Skeletal muscle tissue (tissue), 3 donors: ENCODE measurements at regions not wholly inside any gene's neighbourhood (a gene's known extent, or its start where the extent isn't known, plus 50 kb on each side); places are given as distances from the start of the nearest gene placed in this dataset.
A peak's percentile ranks its signal among the peaks of the same experiment; 100 is the strongest.

Experiments
- H3K27ac ChIP-seq: one replicate; pipeline ENCODE4 v1.7.0; 2013; ENCODE audit warnings: mild to moderate bottlenecking, low read depth, low read length, inconsistent platforms
- H3K27me3 ChIP-seq, 3 donors: one replicate each; pipeline ENCODE4 v1.7.0; 2013; ENCODE audit warnings: low read length in 3 of 3; ENCODE audit not compliant: control insufficient read depth in 3 of 3, insufficient read depth in 3 of 3
- H3K36me3 ChIP-seq, 3 donors: one replicate each; pipeline ENCODE4 v1.7.0; 2013; ENCODE audit warnings: low read length in 3 of 3; ENCODE audit not compliant: control insufficient read depth in 3 of 3, insufficient read depth in 3 of 3
- H3K4me1 ChIP-seq, 3 donors: one replicate each; pipeline ENCODE4 v1.7.0; 2013; ENCODE audit warnings: low read length in 3 of 3, mild to moderate bottlenecking in 3 of 3; ENCODE audit not compliant: control insufficient read depth in 3 of 3, insufficient read depth in 3 of 3
- H3K4me3 ChIP-seq, 3 donors: one replicate each; pipeline ENCODE4 v1.7.0; 2013; ENCODE audit warnings: low read length in 3 of 3
- H3K9ac ChIP-seq, 3 donors: one replicate each; pipeline ENCODE4 v1.7.0; 2013; ENCODE audit warnings: low read length in 3 of 3, mild to moderate bottlenecking in 3 of 3, moderate library complexity in 2 of 3, low read depth in 1 of 3
- H3K9me3 ChIP-seq, 3 donors: one replicate each; pipeline ENCODE4 v1.7.0; 2013; ENCODE audit warnings: low read length in 3 of 3; ENCODE audit not compliant: control insufficient read depth in 3 of 3
- donor health status: Osteomylitis.

GRCh38 chr2:238597638-238598528 lies 171.2 kb downstream of the ASB1 start:
- Histone ChIP-seq H3K4me1 (peaks cover 24 to 32% (median 28%) of the 10 kb centered on the region in 3 donors), H3K27ac (no peak overlapping the region), H3K9ac (no peak overlapping the region)

GRCh38 chr2:238598802-238599530 lies 172.2 kb downstream of the ASB1 start:
- H3K27ac ChIP-seq = no peak overlapping the region
- H3K36me3 ChIP-seq = no peaks in the 10 kb centered on the region
- H3K4me1 ChIP-seq = peaks cover 24 to 32% (median 28%) of the 10 kb centered on the region in 3 donors
- peaks cover 0 to 8% (median 0%) of the 10 kb centered on the region in 3 donors for H3K27me3 ChIP-seq
- no peak overlapping the region for H3K9ac ChIP-seq
- H3K4me3 ChIP-seq = no peak overlapping the region
- peaks cover 0 to 3% (median 1%) of the 10 kb centered on the region in 3 donors for H3K9me3 ChIP-seq

More at GRCh38 chr2:238597638-238598528, 171.2 kb downstream of the ASB1 start:
- Histone ChIP-seq H3K9me3 (no peaks in the 10 kb centered on the region), H3K27me3 (peaks cover 0 to 8% (median 0%) of the 10 kb centered on the region in 3 donors), H3K36me3 (no peaks in the 10 kb centered on the region), H3K4me3 (no peak overlapping the region)

GRCh38 chr2:238599549-238600505 lies 173.1 kb downstream of the ASB1 start:
- peaks cover 0 to 3% (median 3%) of the 10 kb centered on the region in 3 donors for H3K9me3 ChIP-seq
- no peak overlapping the region for H3K27ac ChIP-seq
- H3K36me3 ChIP-seq = no peaks in the 10 kb centered on the region
- H3K4me3 ChIP-seq = no peak overlapping the region
- peaks cover 0 to 8% (median 0%) of the 10 kb centered on the region in 3 donors for H3K27me3 ChIP-seq
- H3K9ac ChIP-seq = no peak overlapping the region
- peaks cover 24 to 32% (median 28%) of the 10 kb centered on the region in 3 donors for H3K4me1 ChIP-seq

GRCh38 chr2:238600506-238601432 lies 174.0 kb downstream of the ASB1 start:
- no peak overlapping the region for H3K4me3 ChIP-seq
- no peaks in the 10 kb centered on the region for H3K36me3 ChIP-seq
- no peak overlapping the region for H3K9ac ChIP-seq
- peaks cover 0 to 3% (median 3%) of the 10 kb centered on the region in 3 donors for H3K9me3 ChIP-seq
- H3K27me3 ChIP-seq = peaks cover 0 to 8% (median 0%) of the 10 kb centered on the region in 3 donors
- H3K4me1 ChIP-seq = peaks cover 24 to 28% (median 27%) of the 10 kb centered on the region in 3 donors
- H3K27ac ChIP-seq = no peak overlapping the region

GRCh38 chr2:238601433-238602222 lies 174.9 kb downstream of the ASB1 start:
- H3K36me3 ChIP-seq = no peaks in the 10 kb centered on the region
- H3K27me3 ChIP-seq = peaks cover 0 to 8% (median 0%) of the 10 kb centered on the region in 3 donors
- peaks cover 0 to 3% (median 3%) of the 10 kb centered on the region in 3 donors for H3K9me3 ChIP-seq
- no peak overlapping the region for H3K4me3 ChIP-seq
- H3K4me1 ChIP-seq = peaks cover 19 to 24% (median 22%) of the 10 kb centered on the region in 3 donors
- no peak overlapping the region for H3K9ac ChIP-seq
- peak overlapping the region; percentile 30 for H3K27ac ChIP-seq

GRCh38 chr2:238602223-238602960 lies 175.7 kb downstream of the ASB1 start:
- no peak overlapping the region for H3K4me3 ChIP-seq
- peaks cover 0 to 3% (median 3%) of the 10 kb centered on the region in 3 donors for H3K9me3 ChIP-seq
- H3K27me3 ChIP-seq = peaks cover 0 to 8% (median 0%) of the 10 kb centered on the region in 3 donors
- peaks cover 13 to 17% (median 15%) of the 10 kb centered on the region in 3 donors for H3K4me1 ChIP-seq
- H3K36me3 ChIP-seq = no peaks in the 10 kb centered on the region
- H3K9ac ChIP-seq = no peak overlapping the region
- peak overlapping the region; percentile 30 for H3K27ac ChIP-seq

GRCh38 chr2:238603596-238603995 lies 176.9 kb downstream of the ASB1 start:
- Histone ChIP-seq H3K9ac (no peak overlapping the region), H3K27ac (no peak overlapping the region), H3K9me3 (peaks cover 0 to 6% (median 3%) of the 10 kb centered on the region in 3 donors), H3K4me3 (no peak overlapping the region), H3K27me3 (peaks cover 0 to 8% (median 0%) of the 10 kb centered on the region in 3 donors), H3K4me1 (peaks cover 8 to 11% (median 9%) of the 10 kb centered on the region in 3 donors), H3K36me3 (no peaks in the 10 kb centered on the region)

GRCh38 chr2:238606311-238606710 lies 179.6 kb downstream of the ASB1 start:
- Histone ChIP-seq H3K9me3 (peaks cover 0 to 6% (median 3%) of the 10 kb centered on the region in 3 donors), H3K27me3 (no peaks in the 10 kb centered on the region), H3K4me1 (peaks cover 4 to 8% (median 8%) of the 10 kb centered on the region in 3 donors), H3K9ac (no peak overlapping the region), H3K36me3 (no peaks in the 10 kb centered on the region), H3K27ac (no peak overlapping the region), H3K4me3 (no peak overlapping the region)
